ENCODE measurements at regions not wholly inside any gene's neighbourhood (a gene's known extent, or its start where the extent isn't known, plus 50 kb on each side); places are given as distances from the start of the nearest gene placed in this dataset.
"Not testable (repeated sequence)": the region's sequence is repeated elsewhere in the genome, so short reads cannot be mapped to it uniquely, and the experiment has no call there.

GRCh38 chr5:143517824-143518223, 114.3 kb upstream of the NR3C1 start:
- H3K4me1 ChIP-seq (ENCODE audit: insufficient read depth, low read length), result peaks cover 13% of the 10 kb centered on the region
- H2AFZ ChIP-seq (ENCODE audit: low read depth, low read length); H3K4me3 ChIP-seq (ENCODE audit: low read length); H3K27me3 ChIP-seq (ENCODE audit: insufficient read depth, low read length); H3K36me3 ChIP-seq (ENCODE audit: insufficient read depth, low read length); H3K9me3 ChIP-seq (ENCODE audit: low read length): not testable (repeated sequence)

DNA sequence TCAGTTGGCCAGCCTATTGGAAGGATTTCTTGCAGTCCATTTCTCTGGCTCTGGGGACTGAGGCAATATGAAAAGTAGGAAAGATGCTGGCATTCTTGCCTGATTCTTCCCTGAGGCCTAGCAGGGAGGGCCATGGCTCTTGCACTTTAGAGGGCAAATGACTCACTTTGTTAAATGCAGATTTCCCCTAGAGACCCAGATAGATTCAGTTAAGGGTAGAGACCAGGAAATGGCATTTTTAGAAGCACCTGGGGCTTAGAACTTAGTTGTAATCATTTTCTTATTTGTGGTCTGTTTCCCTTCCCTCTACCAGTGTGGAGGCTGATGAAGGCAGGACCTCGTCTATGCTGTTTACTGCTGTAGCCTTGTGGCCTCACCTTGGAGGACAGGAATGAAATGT, 112.8 kb upstream of the NR3C1 start:
- Histone ChIP-seq H3K4me1 (ENCODE audit: insufficient read depth, low read length) (peaks cover 6% of the 10 kb centered on the region), H3K27me3 (ENCODE audit: insufficient read depth, low read length) (no peaks in the 10 kb centered on the region), H3K9me3 (ENCODE audit: low read length) (no peaks in the 10 kb centered on the region), H2AFZ (ENCODE audit: low read depth, low read length) (no peak overlapping the region), H3K36me3 (ENCODE audit: insufficient read depth, low read length) (no peaks in the 10 kb centered on the region), H3K4me3 (ENCODE audit: low read length) (no peak overlapping the region)

- no peak overlapping the region for H3K4me3 ChIP-seq (ENCODE audit: low read length)
- no peak overlapping the region for H2AFZ ChIP-seq (ENCODE audit: low read depth, low read length)
- no peaks in the 10 kb centered on the region for H3K27me3 ChIP-seq (ENCODE audit: insufficient read depth, low read length)
- H3K36me3 ChIP-seq (ENCODE audit: insufficient read depth, low read length), result no peaks in the 10 kb centered on the region
- no peaks in the 10 kb centered on the region for H3K9me3 ChIP-seq (ENCODE audit: low read length)
- H3K4me1 ChIP-seq (ENCODE audit: insufficient read depth, low read length), result peaks cover 6% of the 10 kb centered on the region
These were observed 112.3 kb upstream of the NR3C1 start for GRCh38 chr5:143515829-143516228.

DNA sequence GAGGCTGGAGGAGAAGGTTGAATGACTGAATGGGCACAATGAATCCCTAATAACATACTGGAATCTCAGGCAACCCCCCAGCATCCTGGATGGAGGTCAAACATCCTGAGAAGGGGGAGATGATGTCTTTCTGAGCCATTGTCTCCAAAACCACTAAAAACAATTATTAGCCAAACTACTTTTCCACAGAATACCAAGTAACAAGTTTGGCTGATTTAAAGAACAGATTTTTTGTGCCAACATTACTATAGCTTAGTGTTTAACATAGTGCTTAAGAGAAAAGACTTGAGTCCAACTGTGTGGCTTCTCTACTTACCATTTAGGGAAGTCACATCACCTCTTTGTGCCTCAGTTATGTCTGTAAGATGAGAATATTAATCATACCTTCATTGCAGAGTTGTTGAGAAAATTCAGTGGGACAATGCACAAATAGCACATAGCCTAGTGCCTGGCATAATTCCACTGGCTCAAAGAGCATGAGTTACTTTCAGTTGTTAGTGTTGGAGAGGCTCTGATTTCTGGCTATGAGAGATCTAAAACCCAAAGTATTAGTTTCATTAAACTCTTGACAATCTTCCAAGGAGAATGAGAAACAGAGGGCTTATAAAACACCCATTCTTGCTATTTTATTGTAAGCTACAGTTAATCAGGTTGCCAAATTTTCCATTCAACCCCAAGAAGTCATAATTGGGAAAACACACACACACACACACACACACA, 111.3 kb upstream of the NR3C1 start:
- Histone ChIP-seq H3K27me3 (ENCODE audit: insufficient read depth, low read length) (no peaks in the 10 kb centered on the region), H3K9me3 (ENCODE audit: low read length) (no peaks in the 10 kb centered on the region), H2AFZ (ENCODE audit: low read depth, low read length) (no peak overlapping the region), H3K4me3 (ENCODE audit: low read length) (no peak overlapping the region), H3K36me3 (ENCODE audit: insufficient read depth, low read length) (no peaks in the 10 kb centered on the region), H3K4me1 (ENCODE audit: insufficient read depth, low read length) (peaks cover 6% of the 10 kb centered on the region)

DNA sequence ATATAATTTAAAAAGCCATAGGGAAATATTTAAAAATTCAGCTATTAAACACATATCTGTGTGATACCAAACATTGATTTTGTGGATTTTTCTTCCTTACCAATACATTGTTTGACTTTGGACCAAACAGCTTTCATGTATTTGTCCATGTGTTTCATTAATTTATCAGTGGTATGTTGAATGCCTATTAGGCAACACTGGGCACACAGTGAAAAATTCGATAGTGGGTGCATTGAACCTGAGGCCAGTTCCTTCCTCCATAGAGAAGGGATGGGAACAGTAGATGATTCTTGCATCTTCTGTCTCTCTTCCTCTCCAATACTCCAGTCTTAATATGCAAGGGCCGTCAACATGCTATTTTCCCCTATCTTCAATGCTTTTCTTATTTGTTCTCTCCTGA, 110.2 kb upstream of the NR3C1 start:
- Histone ChIP-seq H3K36me3 (ENCODE audit: insufficient read depth, low read length) (no peaks in the 10 kb centered on the region), H3K27me3 (ENCODE audit: insufficient read depth, low read length) (no peaks in the 10 kb centered on the region), H3K9me3 (ENCODE audit: low read length) (no peaks in the 10 kb centered on the region), H3K4me3 (ENCODE audit: low read length) (no peak overlapping the region), H2AFZ (ENCODE audit: low read depth, low read length) (no peak overlapping the region), H3K4me1 (ENCODE audit: insufficient read depth, low read length) (peaks cover 6% of the 10 kb centered on the region)

DNA sequence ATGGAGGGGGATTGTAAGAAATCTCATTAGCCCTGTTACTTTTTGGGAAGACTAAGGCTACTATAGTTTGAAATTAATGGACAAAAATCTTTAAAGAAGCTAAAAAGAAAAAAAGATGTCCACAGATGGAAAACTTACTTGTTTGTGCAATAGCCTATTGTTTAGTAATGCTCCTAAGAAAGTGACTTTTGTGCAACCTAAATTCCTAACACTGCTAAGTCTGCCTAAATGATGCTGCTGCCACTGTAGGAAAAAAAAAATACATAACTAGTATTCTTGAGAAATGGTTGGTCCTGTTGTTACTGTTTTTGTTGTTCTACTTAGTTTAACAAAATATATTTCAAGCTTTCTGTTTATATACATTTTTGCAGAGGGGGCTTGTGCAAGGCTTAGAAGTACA, 108.2 kb upstream of the NR3C1 start:
- H3K27me3 ChIP-seq (ENCODE audit: insufficient read depth, low read length), result no peaks in the 10 kb centered on the region

DNA sequence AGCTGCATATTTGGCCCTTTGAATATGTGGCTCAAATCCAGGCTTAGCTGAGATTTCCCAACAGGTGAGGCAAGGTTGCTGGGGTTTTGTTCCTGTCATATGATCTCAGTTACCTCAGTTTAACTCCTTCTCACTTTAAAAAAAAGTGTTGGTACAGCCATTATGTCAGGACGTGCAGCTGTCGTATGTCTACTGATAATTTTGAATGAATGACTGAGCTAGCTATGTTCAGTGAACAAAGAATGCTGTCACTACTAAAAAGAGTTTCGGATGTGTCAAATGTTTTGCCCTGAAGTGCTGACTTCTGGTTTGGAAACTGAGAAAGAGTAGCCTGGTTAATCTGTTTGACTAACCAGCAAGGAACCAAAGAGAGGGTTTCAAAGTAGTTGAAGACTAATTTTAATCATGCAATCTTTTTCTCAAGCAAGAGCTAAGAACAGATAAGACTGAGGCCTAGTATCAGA, 106.3 kb upstream of the NR3C1 start:
- no peak overlapping the region for H3K4me3 ChIP-seq (ENCODE audit: low read length)
- no peak overlapping the region for H2AFZ ChIP-seq (ENCODE audit: low read depth, low read length)
- no peaks in the 10 kb centered on the region for H3K9me3 ChIP-seq (ENCODE audit: low read length)
- no peaks in the 10 kb centered on the region for H3K27me3 ChIP-seq (ENCODE audit: insufficient read depth, low read length)
- no peaks in the 10 kb centered on the region for H3K36me3 ChIP-seq (ENCODE audit: insufficient read depth, low read length)
- H3K4me1 ChIP-seq (ENCODE audit: insufficient read depth, low read length), result no peaks in the 10 kb centered on the region

More for the DNA sequence above, 108.2 kb upstream of the NR3C1 start:
- Histone ChIP-seq H3K36me3 (ENCODE audit: insufficient read depth, low read length) (no peaks in the 10 kb centered on the region), H3K4me1 (ENCODE audit: insufficient read depth, low read length) (peaks cover 6% of the 10 kb centered on the region), H2AFZ (ENCODE audit: low read depth, low read length) (no peak overlapping the region), H3K9me3 (ENCODE audit: low read length) (no peaks in the 10 kb centered on the region), H3K4me3 (ENCODE audit: low read length) (no peak overlapping the region)

DNA sequence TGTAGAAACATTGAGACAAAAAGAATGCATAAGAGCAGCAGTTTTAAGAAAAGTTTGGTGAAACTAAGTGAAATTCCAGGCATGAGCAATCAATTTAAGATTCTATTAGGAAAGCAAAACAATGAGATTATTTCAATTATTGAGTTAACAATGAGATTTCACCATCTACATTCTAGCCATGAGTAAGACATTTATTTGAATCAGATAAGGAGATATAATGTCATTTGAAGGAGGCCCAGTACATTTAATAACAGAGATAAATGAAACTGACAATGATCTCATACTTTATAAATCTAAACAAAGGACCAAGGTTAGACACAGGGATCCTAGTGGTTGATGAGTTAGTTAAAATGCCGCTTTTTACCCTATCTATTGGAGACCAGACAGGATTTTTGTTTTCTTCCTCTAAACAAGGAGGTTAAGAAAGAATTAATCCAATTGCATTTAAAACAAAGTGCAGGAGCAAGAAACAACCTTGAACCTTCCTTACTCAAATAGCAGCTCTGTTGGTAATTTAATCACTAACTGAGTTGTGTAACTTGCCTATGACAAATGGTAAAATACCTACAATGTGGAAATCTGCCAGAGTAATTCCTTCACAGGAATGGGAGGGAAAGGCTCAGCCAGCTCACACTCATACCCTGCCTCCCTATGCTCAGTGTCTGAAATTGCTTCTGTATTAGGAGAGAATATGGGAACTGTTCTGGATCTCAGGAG, 103.5 kb upstream of the NR3C1 start:
- Histone ChIP-seq H3K27me3 (ENCODE audit: insufficient read depth, low read length) (no peaks in the 10 kb centered on the region), H2AFZ (ENCODE audit: low read depth, low read length) (no peak overlapping the region), H3K36me3 (ENCODE audit: insufficient read depth, low read length) (no peaks in the 10 kb centered on the region), H3K9me3 (ENCODE audit: low read length) (no peaks in the 10 kb centered on the region), H3K4me3 (ENCODE audit: low read length) (no peak overlapping the region), H3K4me1 (ENCODE audit: insufficient read depth, low read length) (no peaks in the 10 kb centered on the region)

DNA sequence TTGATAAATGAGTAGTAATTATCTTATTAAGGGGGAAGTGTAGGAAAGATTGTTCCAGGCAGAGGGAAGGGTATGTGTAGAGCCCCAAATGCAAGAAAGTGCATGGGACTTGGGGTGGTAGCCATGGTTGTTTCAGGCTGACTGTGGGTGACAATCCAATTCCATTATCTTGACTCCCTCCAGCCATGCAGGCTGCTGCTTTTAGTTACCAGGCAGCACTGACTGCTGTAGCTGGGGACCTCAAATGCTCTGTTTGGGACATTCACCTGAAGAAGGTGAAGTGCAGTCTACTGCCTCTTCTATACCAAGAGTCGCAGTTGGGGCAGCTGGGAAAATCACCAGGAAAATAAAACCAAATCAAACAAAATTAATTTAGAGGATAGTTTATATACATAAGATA, 102.4 kb upstream of the NR3C1 start:
- Histone ChIP-seq H3K9me3 (ENCODE audit: low read length) (no peaks in the 10 kb centered on the region), H3K27me3 (ENCODE audit: insufficient read depth, low read length) (no peaks in the 10 kb centered on the region), H3K4me1 (ENCODE audit: insufficient read depth, low read length) (no peaks in the 10 kb centered on the region), H3K36me3 (ENCODE audit: insufficient read depth, low read length) (no peaks in the 10 kb centered on the region), H3K4me3 (ENCODE audit: low read length) (no peak overlapping the region), H2AFZ (ENCODE audit: low read depth, low read length) (no peak overlapping the region)

GRCh38 chr5:143505354-143505753, 101.9 kb upstream of the NR3C1 start:
- no peak overlapping the region for H3K4me3 ChIP-seq (ENCODE audit: low read length)
- no peaks in the 10 kb centered on the region for H3K36me3 ChIP-seq (ENCODE audit: insufficient read depth, low read length)
- no peaks in the 10 kb centered on the region for H3K4me1 ChIP-seq (ENCODE audit: insufficient read depth, low read length)
- H2AFZ ChIP-seq (ENCODE audit: low read depth, low read length), result no peak overlapping the region
- H3K27me3 ChIP-seq (ENCODE audit: insufficient read depth, low read length), result no peaks in the 10 kb centered on the region
- H3K9me3 ChIP-seq (ENCODE audit: low read length), result no peaks in the 10 kb centered on the region

DNA sequence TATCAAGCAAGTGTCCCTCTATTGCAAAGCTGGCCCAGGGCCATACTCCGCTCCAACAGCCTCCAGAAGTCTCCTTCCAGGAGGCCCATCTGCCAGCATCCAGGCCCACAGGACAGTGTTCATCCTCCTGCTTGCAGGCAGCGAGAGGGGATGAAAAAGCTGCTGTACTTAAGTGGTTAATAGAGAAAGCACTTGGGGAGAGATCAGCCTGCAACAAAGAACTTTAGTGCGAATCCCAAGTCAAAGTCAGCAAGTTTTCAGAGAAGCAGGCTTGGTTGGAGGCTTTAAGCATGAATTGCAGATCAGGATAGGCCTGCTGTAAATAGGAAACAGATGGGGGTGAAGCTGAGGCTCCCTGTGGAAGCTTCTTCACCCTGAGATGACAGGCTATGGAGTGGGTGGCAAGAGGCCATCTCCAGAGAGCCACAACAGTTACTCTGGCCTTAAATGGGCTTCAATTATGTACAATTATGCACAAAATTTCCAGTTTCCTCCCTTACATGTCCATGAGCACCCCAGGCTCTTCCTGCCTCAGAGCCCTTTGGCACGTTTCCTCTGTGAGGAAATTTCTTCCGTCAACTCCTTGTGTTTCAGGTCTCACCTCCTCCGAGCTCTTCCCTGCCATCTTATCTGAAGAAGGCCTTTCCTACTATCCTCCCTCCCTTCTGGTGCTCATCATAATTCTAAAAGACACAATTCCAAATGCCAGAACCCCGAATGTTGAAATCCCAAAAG, 98.0 kb upstream of the NR3C1 start:
- no peak overlapping the region for H3K4me3 ChIP-seq (ENCODE audit: low read length)
- no peaks in the 10 kb centered on the region for H3K9me3 ChIP-seq (ENCODE audit: low read length)
- no peak overlapping the region for H2AFZ ChIP-seq (ENCODE audit: low read depth, low read length)
- H3K27me3 ChIP-seq (ENCODE audit: insufficient read depth, low read length), result no peaks in the 10 kb centered on the region
- no peaks in the 10 kb centered on the region for H3K36me3 ChIP-seq (ENCODE audit: insufficient read depth, low read length)
- H3K4me1 ChIP-seq (ENCODE audit: insufficient read depth, low read length), result no peaks in the 10 kb centered on the region

DNA sequence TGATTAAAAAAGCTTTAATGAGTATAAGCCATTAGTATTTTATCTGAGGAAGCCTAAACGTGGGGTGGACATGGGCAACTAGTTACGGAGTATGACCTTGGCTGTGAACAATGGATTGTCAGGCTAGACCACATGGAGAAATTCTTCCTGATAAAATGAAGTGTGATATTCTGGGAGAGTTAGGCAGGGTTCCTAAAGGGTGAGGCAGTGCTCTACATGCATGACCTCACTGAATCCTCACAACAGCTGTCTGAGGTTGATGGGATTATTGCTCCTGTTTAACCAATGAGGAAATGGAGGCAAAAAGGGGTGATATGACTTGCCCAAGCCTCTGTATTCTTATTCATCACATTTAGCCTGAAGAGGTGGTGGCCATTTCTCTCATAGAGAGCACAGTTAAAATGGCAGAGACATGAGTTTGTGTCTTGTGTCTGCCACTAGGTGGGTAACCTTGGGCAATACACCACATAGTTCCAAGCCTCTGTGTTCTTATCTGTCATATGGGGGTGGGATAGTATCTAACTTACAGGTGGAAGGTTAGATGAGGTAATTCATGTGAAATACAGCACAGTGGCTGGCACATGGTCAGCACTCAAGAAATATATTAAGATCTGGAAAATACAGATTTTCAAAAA, 96.1 kb upstream of the NR3C1 start:
- no peaks in the 10 kb centered on the region for H3K4me1 ChIP-seq (ENCODE audit: insufficient read depth, low read length)
- no peak overlapping the region for H3K4me3 ChIP-seq (ENCODE audit: low read length)
- no peaks in the 10 kb centered on the region for H3K9me3 ChIP-seq (ENCODE audit: low read length)
- no peak overlapping the region for H2AFZ ChIP-seq (ENCODE audit: low read depth, low read length)
- no peaks in the 10 kb centered on the region for H3K27me3 ChIP-seq (ENCODE audit: insufficient read depth, low read length)
- H3K36me3 ChIP-seq (ENCODE audit: insufficient read depth, low read length), result no peaks in the 10 kb centered on the region

DNA sequence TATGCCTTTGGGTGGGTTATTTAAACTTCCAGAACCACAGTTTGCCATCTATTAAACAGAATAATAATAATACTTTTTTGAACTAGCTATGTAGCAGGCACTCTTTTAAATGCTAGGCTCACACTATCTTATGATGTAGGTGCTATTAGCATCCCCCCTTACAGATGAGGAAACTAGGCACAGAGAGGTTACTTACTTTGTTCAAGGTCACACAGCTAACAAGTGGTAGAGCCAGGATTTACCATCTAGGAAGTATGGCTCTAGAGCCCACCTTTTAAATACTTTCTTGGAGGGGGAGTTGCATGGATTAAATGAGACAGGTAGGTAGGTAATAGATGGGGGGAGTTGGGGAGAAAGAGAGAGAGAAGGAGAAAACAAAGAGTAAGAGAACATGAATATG, 95.3 kb upstream of the NR3C1 start:
- Histone ChIP-seq H3K9me3 (ENCODE audit: low read length) (no peaks in the 10 kb centered on the region), H3K27me3 (ENCODE audit: insufficient read depth, low read length) (no peaks in the 10 kb centered on the region), H3K36me3 (ENCODE audit: insufficient read depth, low read length) (no peaks in the 10 kb centered on the region), H3K4me1 (ENCODE audit: insufficient read depth, low read length) (no peaks in the 10 kb centered on the region), H3K4me3 (ENCODE audit: low read length) (no peak overlapping the region), H2AFZ (ENCODE audit: low read depth, low read length) (no peak overlapping the region)

Data from neuron (in vitro differentiated cells).